GM19239 (cell line): ENCODE measurements at regions not wholly inside any gene's neighbourhood (a gene's known extent, or its start where the extent isn't known, plus 50 kb on each side); places are given as distances from the start of the nearest gene placed in this dataset.

Experiments
- DNase-seq: peaks from one replicate; pipeline ENCODE4 v3.0.0; 2011; ENCODE audit warnings: low spot score; ENCODE audit not compliant: insufficient read length
- FAIRE-seq: peaks from 2 replicates; lab custom pipeline; 2011; peaks lifted over from hg19 to GRCh38; lab: Jason Lieb, UNC

GRCh38 chr21:22235866-22236590 lies 1237.8 kb downstream of the NCAM2 start:
- FAIRE-seq, result no peak
- DNase-seq, result no peak

GRCh38 chr21:22244516-22244915 lies 1246.3 kb downstream of the NCAM2 start:
- FAIRE-seq (no peak), DNase-seq (no peak)

- FAIRE-seq, result no peak
- DNase-seq, result no peak
These were observed 1252.1 kb downstream of the NCAM2 start for GRCh38 chr21:22250355-22250754.

GRCh38 chr21:22253761-22254160 lies 1255.6 kb downstream of the NCAM2 start:
- no peak for DNase-seq
- FAIRE-seq, result no peak

DNA sequence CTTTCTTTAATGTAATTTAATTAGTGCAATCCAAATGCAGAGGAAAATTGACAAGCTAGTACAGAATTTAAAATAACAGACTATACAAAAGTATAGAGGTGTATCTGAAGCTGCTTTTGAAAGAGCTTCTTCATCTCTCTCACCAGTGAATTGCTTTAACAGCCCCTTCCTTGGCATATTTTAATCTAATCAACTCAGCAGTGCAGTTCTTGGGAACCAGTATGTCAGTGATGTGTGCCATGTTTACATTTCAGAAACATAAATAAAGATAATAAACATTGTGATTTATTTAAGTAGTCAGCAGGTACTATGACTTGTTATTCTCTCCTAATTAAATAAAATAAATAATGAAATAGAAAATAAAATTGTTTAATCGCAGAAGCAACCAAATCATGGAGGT lies 1260.6 kb downstream of the NCAM2 start:
- FAIRE-seq, result no peak

DNA sequence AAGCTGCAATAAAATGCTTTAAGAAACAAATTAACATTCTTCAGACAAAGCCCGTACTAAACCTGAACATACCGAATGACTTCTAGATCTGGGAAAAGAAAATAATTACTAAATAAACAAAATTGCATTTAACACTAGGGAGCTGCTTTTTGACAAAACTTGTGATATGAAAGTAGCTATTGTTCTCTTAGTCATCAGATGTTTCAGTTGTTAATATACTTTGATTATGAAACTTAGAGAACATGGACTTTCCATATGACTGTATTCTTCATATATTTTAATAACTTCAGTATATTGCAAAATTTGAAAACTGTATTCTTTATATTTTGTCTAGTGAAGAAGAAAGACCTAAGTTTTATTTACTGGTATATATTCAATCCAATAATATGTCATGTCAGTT lies 1262.1 kb downstream of the NCAM2 start:
- no peak for FAIRE-seq

More for the DNA sequence above, 1260.6 kb downstream of the NCAM2 start:
- DNase-seq, result no peak

DNA sequence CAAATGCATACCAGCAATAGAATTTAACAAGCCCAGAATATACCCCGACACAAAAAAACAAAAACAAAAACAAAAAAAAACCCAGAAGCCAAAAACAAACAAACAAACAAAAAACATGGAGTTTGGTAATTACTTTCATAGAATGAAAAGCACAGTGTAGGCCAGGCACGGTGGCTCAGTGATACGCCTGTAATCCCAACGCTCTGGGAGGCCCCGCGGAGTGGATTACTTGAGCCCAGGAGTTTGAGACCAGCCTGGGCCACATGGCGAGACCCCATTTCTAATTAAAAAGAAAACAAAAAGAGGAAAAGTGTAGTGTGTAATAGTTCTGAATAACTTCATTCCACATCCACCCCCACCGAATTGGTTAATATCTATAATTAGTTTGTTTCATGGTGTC lies 1265.7 kb downstream of the NCAM2 start:
- no peak for FAIRE-seq
- no peak for DNase-seq

More for the DNA sequence above, 1262.1 kb downstream of the NCAM2 start:
- no peak for DNase-seq

DNA sequence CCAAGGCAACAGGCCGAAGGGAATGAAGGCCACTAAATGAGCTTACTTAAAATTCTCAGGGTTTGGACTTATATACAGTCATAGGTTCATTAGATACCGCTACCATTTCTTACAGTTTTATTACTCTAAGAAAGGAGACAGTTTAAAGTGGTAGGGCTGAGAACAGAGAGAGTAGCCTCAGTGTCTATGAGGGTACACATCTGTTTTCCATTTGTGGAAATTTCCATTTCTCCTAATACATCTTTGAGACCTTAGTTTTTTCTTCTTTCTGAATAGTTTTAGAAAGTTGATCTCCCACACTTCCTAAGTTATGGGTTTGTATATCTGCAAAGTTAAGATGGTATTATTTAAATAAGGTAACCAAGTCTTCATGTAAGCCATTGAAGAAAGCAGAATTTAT lies 1279.1 kb downstream of the NCAM2 start:
- DNase-seq, result no peak
- no peak for FAIRE-seq

GRCh38 chr21:22278366-22278765 lies 1280.2 kb downstream of the NCAM2 start:
- DNase-seq, result no peak
- FAIRE-seq, result no peak

DNA sequence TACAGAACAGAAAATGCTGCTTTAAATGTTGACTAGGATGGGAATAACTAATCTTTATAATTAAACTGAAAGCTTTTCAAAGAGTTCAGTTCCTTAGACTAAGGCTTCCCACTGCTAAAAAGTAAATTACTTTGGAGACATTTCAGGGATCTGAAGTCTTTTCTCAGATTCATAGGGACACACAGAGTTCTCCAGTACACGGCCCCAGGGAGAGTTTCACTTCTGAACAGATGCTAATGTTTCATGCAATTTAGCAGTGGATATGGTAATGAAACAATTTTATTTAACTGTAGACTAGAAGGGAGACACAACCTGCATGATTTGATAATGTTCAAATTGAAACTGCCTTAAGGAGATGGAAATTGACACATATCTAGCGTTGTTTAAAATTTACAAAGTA lies 1282.6 kb downstream of the NCAM2 start:
- no peak for DNase-seq
- FAIRE-seq, result no peak

- FAIRE-seq, result no peak
These were observed 1290.8 kb downstream of the NCAM2 start for GRCh38 chr21:22288885-22289499.

GRCh38 chr21:22292144-22292543 lies 1293.9 kb downstream of the NCAM2 start:
- no peak for FAIRE-seq

More at GRCh38 chr21:22288885-22289499, 1290.8 kb downstream of the NCAM2 start:
- no peak for DNase-seq

GRCh38 chr21:22297575-22297974 lies 1299.4 kb downstream of the NCAM2 start:
- FAIRE-seq, result no peak
- DNase-seq, result no peak

More at GRCh38 chr21:22292144-22292543, 1293.9 kb downstream of the NCAM2 start:
- DNase-seq, result no peak

GRCh38 chr21:22311741-22312462 lies 1313.7 kb downstream of the NCAM2 start:
- FAIRE-seq (no peak), DNase-seq (no peak)

- FAIRE-seq, result no peak
- DNase-seq, result no peak
These were observed 1316.8 kb downstream of the NCAM2 start for GRCh38 chr21:22314963-22315362.

DNA sequence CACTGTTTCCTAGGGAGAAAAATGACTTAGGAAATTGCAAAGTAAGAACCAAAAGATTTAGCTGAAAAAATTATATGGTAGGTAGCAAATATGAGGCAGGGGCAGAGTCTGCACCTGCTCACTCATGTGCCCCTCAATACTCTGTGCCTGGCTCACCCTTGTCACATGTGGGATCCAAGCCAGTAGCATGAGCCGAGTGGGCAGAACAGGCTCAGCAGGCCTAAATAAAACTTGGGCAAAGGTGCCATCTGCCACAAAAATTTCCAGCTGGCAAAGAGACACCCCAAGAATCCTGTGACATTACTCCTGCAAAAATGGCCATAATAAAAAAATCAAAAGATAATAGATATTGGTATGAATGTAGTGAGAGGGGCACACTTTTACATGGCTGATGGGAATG lies 1321.2 kb downstream of the NCAM2 start:
- DNase-seq (no peak), FAIRE-seq (no peak)

DNA sequence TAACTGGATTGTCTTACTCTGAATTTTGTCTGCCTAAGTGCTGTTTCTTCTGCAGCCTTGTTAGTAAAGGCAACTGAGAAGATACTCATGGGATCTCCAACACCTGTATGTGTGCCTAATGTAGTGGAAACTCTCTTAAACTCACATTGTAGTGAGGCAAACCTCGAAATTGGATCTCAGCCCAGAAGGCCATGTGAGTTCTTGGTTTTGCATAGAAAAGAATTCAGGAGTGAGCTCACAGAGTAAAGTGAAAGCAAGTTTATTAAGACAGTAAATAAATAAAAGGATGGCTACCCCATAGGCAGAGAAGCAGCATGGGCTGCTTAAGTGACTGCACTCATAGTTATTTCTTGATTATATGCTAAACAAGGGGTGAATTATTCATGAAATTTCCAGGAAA lies 1344.7 kb downstream of the NCAM2 start:
- no peak for DNase-seq
- no peak for FAIRE-seq

DNA sequence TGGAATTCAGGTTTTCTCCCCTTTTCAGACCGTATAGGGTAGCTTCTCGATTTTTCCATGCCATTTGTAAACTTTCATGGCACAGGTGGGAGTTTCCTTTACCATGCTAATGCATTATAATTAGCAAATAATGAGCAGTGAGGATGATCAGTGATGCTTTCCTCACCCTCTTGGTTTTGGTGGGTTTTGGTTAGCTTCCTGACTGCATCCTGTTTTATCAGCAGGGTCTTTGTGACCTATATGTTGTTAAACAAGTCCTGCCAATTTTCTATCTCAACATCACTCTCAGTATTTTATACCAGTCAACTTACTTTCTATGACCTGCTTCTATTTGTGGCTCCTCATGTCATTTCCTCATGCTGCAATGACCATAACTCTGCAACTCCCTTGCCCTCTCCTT lies 1345.1 kb downstream of the NCAM2 start:
- FAIRE-seq, result no peak
- no peak for DNase-seq

DNA sequence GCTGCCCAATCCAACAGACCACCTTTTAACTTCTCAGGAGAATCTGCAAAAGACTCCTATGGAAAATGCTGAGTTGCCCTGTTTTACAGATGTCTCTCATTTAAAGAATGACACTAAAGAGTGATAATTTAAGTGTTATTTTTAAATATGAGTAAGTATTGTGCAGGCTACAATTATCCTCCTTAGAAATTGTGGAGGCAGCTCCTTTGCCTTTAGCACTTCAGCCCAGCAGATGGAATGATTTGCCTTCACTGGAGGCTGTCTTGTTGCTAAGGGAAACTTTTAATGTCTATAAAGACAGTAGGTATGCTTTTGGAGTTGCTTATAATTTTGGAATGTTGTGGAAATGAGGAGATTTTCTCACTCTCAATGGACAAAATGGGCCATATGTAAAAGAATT lies 1345.5 kb downstream of the NCAM2 start:
- DNase-seq (no peak), FAIRE-seq (no peak)

- no peak for DNase-seq
- no peak for FAIRE-seq
These were observed 1347.4 kb downstream of the NCAM2 start for GRCh38 chr21:22345624-22346023.

DNA sequence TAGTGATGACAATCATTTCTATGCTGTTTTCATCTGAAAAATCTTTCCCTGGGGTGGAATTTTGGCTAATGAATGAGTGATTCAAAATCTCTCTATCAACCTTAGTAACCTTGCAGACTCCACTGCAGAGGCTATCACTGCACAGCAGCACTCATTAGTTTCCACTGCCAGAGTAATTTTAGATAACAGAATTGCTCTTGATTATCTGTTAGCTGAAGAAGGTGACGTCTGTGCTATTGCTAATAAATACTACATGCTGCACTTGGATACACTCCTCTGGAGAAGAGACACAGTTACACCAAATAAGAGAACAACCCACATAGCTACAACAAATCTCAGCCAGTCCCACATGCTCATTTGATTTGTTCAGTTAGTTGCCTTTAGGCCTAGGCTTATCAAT lies 1348.4 kb downstream of the NCAM2 start:
- no peak for FAIRE-seq

More for the DNA sequence above, 1348.4 kb downstream of the NCAM2 start:
- DNase-seq, result no peak
